ENCODE measurements at regions not wholly inside any gene's neighbourhood (a gene's known extent, or its start where the extent isn't known, plus 50 kb on each side); places are given as distances from the start of the nearest gene placed in this dataset.

GRCh38 chr13:26820871-26821270 is 60.3 kb upstream of the GPR12 start:
- TF ChIP-seq, protein P1, sequence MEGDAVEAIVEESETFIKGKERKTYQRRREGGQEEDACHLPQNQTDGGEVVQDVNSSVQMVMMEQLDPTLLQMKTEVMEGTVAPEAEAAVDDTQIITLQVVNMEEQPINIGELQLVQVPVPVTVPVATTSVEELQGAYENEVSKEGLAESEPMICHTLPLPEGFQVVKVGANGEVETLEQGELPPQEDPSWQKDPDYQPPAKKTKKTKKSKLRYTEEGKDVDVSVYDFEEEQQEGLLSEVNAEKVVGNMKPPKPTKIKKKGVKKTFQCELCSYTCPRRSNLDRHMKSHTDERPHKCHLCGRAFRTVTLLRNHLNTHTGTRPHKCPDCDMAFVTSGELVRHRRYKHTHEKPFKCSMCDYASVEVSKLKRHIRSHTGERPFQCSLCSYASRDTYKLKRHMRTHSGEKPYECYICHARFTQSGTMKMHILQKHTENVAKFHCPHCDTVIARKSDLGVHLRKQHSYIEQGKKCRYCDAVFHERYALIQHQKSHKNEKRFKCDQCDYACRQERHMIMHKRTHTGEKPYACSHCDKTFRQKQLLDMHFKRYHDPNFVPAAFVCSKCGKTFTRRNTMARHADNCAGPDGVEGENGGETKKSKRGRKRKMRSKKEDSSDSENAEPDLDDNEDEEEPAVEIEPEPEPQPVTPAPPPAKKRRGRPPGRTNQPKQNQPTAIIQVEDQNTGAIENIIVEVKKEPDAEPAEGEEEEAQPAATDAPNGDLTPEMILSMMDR (IDR thresholded peaks at IDR 0.05; ENCODE audit: borderline replicate concordance, insufficient read depth, low read depth, low read length), result no peak
- H3K4me3 ChIP-seq (ENCODE audit: low read depth, low read length), result no peak overlapping the region

DNA sequence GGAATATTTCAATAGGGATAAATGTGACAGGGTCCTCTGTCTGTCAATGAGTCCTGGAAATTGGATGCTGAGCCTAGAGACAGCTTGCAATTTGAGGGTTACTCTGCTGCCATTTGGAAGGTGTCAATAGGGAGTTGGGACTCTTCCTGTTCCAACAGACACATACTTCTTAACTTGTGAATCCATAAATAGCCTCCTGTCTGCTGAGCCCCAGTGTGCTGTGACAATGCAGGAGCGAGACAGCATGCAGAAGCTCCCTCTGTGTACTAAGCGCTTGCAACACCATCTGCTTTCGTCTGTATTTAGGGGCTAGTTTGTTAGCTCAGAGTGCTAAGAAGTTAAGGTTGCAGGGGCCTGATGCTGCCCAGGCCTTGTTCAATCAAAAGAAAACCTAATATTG is 58.5 kb upstream of the GPR12 start:
- H3K4me3 ChIP-seq (ENCODE audit: low read depth, low read length), result no peak overlapping the region
- TF ChIP-seq, protein P1 (IDR thresholded peaks at IDR 0.05; ENCODE audit: borderline replicate concordance, insufficient read depth, low read depth, low read length), result no peak

DNA sequence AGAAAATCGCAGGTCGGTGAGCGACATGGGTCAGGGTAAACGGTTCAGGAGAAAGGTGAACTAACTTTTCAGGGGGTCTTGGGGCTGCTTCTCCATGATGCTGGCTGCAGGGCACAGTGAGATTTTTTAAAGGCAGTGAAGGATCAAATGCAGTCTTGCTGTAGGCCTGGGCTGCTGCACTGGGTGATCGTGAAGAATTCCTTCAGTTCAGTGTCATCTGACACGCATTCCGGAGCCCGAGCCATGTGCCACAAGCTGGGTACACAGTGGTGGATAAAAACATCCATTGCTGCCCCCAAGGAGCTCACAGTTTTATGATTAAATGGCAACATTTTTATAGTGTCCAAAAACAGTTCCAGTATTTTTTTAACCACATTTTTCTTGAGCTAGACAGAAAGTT is 56.3 kb upstream of the GPR12 start:
- TF ChIP-seq, protein P1 (IDR thresholded peaks at IDR 0.05; ENCODE audit: borderline replicate concordance, insufficient read depth, low read depth, low read length), result no peak

DNA sequence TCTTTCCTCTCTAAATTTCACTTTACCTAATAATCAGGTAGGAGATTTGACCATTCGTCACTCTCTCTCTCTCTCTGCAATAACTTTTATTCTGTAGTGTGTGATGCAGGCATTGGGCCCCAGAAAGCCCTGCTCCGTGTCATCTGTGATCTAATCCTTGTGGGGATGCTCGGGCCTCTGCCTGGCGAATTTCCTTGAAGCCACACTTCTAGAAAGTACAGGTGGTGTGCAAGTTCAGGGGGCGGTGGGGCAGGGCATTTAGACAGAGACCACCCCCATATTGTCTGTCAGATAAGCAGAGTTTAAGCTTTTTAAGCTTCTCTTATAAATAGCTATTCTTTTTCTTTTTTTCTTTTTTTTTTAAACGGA is 53.4 kb upstream of the GPR12 start:
- no peak overlapping the region for H3K4me3 ChIP-seq (ENCODE audit: low read depth, low read length)
- TF ChIP-seq, protein P1 (IDR thresholded peaks at IDR 0.05; ENCODE audit: borderline replicate concordance, insufficient read depth, low read depth, low read length), result no peak

More for the DNA sequence above, 56.3 kb upstream of the GPR12 start:
- no peak overlapping the region for H3K4me3 ChIP-seq (ENCODE audit: low read depth, low read length)

GRCh38 chr13:26813321-26813979 is 52.9 kb upstream of the GPR12 start:
- TF ChIP-seq, protein P1 (IDR thresholded peaks at IDR 0.05; ENCODE audit: borderline replicate concordance, insufficient read depth, low read depth, low read length), result no peak
- no peak overlapping the region for H3K4me3 ChIP-seq (ENCODE audit: low read depth, low read length)

DNA sequence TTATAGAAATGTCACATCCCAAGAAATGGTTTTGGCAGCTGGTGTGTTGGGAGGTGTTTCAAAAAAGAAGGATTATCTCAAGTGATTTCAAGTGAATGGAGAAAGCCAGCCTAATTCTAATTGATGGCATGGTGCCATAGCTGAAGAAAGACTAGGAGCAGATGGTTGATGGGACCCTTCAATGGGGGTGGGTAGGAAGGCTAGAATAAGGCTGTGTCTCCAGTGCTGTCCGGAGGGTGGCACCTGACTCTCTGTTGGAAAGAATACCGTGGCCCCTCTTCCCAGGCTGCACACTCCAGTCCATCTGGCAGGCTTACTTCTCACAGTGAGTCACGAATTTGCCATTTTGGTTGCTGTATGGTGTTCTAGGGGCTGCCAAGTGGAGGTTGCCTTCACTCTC is 51.0 kb upstream of the GPR12 start:
- H3K4me3 ChIP-seq (ENCODE audit: low read depth, low read length), result no peak overlapping the region
- TF ChIP-seq, protein P1 (IDR thresholded peaks at IDR 0.05; ENCODE audit: borderline replicate concordance, insufficient read depth, low read depth, low read length), result no peak
